ENCODE measurements at regions not wholly inside any gene's neighbourhood (a gene's known extent, or its start where the extent isn't known, plus 50 kb on each side); places are given as distances from the start of the nearest gene placed in this dataset.
A peak's percentile ranks its signal among the peaks of the same experiment; 100 is the strongest.

DNA sequence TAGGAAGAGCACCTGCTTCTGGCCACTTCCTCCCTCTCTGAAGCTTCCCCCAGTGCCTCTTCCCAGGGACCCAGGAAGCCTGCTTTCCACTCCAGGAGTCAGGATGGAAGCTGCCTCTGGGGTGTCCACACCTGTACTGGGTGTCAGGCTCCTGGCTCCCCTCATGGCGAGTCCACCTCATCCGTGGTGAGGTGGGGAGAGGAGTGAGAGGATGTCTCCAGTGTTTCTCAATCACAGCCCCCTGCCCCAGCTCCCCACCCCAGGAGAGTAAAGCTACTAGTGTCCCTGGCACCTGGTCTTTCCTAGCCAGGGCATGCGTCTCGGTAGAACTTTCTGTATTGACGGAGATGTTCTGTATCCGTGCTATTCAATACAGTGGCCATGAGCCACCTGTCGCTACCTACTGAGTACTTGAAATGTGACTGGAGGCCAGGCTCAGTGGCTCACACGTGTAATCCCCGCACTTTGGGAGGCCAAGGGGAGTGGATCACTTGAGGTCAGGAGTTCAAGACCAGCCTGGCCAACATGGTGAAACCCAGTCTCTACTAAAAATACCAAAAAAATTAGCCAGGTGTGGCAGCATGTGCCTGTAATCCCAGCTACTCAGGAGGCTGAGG is 171.2 kb upstream of the HAAO start:
- DNase-seq (ENCODE audit: low read depth in 1 of 2, low spot score in 2 of 2): no peak
- Histone ChIP-seq H3K9me3 (replicated peaks) (0 out of 2 replicates have a peak, but pooled peaks cover 2% of the 10 kb centered on the region), H3K4me1 (replicated peaks) (peaks cover 38% of the 10 kb centered on the region), H3K4me3 (no peak overlapping the region), H3K27ac (no peak overlapping the region), H3K36me3 (no peaks in the 10 kb centered on the region), H3K27me3 (replicated peaks) (no peaks in the 10 kb centered on the region)

DNA sequence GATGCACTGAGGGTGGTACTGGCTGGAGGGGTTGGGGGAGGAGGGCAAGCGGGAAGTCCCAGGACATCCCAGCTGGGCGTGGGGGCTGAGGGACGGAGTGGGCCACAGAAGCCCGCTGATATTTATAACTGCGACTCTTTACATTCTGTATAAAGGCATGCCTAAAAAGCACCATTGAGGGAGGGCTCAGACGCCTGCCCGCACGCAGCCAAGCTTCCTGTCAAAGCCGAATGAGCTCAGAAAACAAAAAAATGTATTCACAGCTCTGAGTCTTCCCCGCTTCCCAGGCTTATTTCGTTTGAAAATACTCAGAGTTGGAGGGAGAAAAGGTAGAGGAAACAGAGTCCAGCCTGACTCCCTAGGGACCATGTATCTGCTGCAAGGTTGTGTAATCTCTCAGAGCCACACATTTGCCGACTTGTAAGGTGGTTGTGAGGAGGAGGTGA is 170.1 kb upstream of the HAAO start:
- H3K4me1 ChIP-seq (replicated peaks): peaks cover 28% of the 10 kb centered on the region

DNA sequence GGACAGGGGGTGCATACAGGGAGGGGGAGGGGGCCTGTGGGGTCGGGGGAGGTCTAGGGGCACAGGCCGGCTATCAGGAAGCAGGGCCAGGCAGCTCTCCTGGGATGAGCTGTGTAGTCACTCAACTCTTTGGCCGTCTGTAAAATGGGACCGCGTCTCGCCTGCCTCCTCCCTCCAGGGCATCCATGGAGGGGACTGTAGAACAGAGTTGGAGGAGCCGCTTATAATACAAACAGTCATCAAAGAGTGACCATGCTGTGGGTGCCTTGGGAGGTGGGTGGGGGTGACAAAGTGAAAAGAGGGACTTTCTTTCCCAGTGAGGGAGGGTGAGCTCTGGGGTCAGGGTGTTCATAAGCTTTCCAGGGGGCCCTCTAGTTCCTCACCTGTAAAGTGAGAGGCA is 169.6 kb upstream of the HAAO start:
- Histone ChIP-seq H3K36me3 (no peaks in the 10 kb centered on the region), H3K4me1 (replicated peaks) (peaks cover 27% of the 10 kb centered on the region), H3K27ac (no peak overlapping the region), H3K27me3 (replicated peaks) (no peaks in the 10 kb centered on the region), H3K9me3 (replicated peaks) (0 out of 2 replicates have a peak, but pooled peaks cover 2% of the 10 kb centered on the region), H3K4me3 (no peak overlapping the region)
- DNase-seq (ENCODE audit: low read depth in 1 of 2, low spot score in 2 of 2): no peak

More for the DNA sequence above, 170.1 kb upstream of the HAAO start:
- no peak overlapping the region for H3K27ac ChIP-seq
- H3K9me3 ChIP-seq (replicated peaks): 0 out of 2 replicates have a peak, but pooled peaks cover 2% of the 10 kb centered on the region
- DNase-seq (ENCODE audit: low read depth in 1 of 2, low spot score in 2 of 2): no peak
- no peak overlapping the region for H3K4me3 ChIP-seq
- no peaks in the 10 kb centered on the region for H3K27me3 ChIP-seq (replicated peaks)
- H3K36me3 ChIP-seq: no peaks in the 10 kb centered on the region

DNA sequence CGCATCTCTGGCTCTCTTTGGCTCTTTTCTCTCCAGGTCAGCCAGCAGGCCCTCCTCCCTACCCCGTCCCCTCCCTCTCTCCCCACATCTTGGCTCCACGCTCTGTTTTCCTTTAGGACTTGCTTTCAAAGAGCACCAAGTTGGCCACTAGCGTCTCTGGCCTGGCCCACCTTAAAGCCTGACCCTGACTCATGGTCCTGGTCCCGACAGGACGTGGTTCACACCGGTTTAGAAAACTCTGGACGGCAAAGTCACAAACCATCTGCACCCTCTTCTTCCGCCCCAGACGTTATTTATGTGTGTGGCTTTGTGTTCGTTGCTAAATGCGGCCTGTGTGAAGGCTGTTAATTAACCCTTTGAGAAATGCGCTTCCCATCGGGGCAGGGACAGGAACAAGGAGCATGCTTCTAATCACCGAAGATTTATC is 169.0 kb upstream of the HAAO start:
- 0 out of 2 replicates have a peak, but pooled peaks cover 2% of the 10 kb centered on the region for H3K9me3 ChIP-seq (replicated peaks)
- H3K27ac ChIP-seq: no peak overlapping the region
- no peaks in the 10 kb centered on the region for H3K36me3 ChIP-seq
- no peaks in the 10 kb centered on the region for H3K27me3 ChIP-seq (replicated peaks)
- no peak overlapping the region for H3K4me3 ChIP-seq
- DNase-seq (ENCODE audit: low read depth in 1 of 2, low spot score in 2 of 2): no peak
- peaks cover 27% of the 10 kb centered on the region for H3K4me1 ChIP-seq (replicated peaks)

DNA sequence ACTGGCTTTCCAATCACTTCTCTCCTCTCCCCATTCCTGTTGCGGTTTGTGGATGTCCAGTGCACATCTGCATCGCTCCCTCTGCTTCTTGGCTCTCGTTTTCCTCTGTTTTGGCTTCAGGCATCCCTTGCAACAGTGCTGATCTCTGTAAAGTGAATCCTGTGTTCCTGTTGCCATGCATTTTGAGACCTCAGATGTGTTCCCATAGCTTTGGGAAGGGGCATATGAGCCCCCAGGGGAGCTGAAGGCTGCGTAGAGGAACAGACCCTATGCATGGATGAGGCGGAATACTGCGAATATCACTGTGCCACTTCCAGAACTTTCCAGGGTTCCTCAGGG is 168.4 kb upstream of the HAAO start:
- no peaks in the 10 kb centered on the region for H3K27me3 ChIP-seq (replicated peaks)
- no peaks in the 10 kb centered on the region for H3K36me3 ChIP-seq
- H3K9me3 ChIP-seq (replicated peaks): 0 out of 2 replicates have a peak, but pooled peaks cover 2% of the 10 kb centered on the region
- no peak overlapping the region for H3K27ac ChIP-seq
- peaks cover 27% of the 10 kb centered on the region for H3K4me1 ChIP-seq (replicated peaks)
- no peak for DNase-seq (ENCODE audit: low read depth in 1 of 2, low spot score in 2 of 2)
- H3K4me3 ChIP-seq: no peak overlapping the region

- peaks cover 27% of the 10 kb centered on the region for H3K4me1 ChIP-seq (replicated peaks)
- no peaks in the 10 kb centered on the region for H3K27me3 ChIP-seq (replicated peaks)
- no peak for DNase-seq (ENCODE audit: low read depth in 1 of 2, low spot score in 2 of 2)
- 0 out of 2 replicates have a peak, but pooled peaks cover 2% of the 10 kb centered on the region for H3K9me3 ChIP-seq (replicated peaks)
- no peaks in the 10 kb centered on the region for H3K36me3 ChIP-seq
- no peak overlapping the region for H3K4me3 ChIP-seq
- peak overlapping the region; percentile 24; the same call in 1 of the 2 replicates for H3K27ac ChIP-seq
Measured at GRCh38 chr2:42960002-42960841, 167.8 kb upstream of the HAAO start.

GRCh38 chr2:42959234-42960001 is 167.0 kb upstream of the HAAO start:
- Histone ChIP-seq H3K27ac (peak overlapping the region; percentile 24; the same call in 1 of the 2 replicates), H3K4me1 (replicated peaks) (peaks cover 27% of the 10 kb centered on the region)
- DNase-seq (ENCODE audit: low read depth in 1 of 2, low spot score in 2 of 2): no peak

DNA sequence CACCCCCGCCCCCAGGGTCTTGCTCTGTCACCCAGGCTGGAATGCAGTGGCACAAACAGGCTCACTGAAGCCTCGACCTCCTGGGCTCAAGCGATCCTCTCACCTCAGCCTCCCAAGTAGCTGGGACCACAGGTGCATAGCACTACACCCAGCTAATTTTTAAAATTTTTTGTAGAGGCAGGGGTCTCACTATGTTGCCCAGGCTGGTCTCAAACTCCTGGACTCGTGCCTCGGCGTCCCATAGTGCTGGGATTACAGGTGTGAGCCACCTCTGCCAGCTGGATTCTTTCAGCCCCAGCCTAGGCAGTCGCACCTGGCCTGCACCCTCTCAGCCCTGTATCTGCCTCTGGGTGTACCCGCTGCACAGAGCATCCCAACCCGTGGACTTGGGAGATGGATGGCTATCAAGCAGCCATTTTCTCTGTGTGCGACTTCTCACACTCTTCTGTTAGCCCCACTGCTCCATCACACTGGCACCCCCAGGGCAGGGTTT is 166.4 kb upstream of the HAAO start:
- Histone ChIP-seq H3K9me3 (replicated peaks) (0 out of 2 replicates have a peak, but pooled peaks cover 2% of the 10 kb centered on the region), H3K4me3 (no peak overlapping the region), H3K27ac (no peak overlapping the region), H3K4me1 (replicated peaks) (peaks cover 29% of the 10 kb centered on the region), H3K27me3 (replicated peaks) (no peaks in the 10 kb centered on the region), H3K36me3 (no peaks in the 10 kb centered on the region)
- no peak for DNase-seq (ENCODE audit: low read depth in 1 of 2, low spot score in 2 of 2)

More at GRCh38 chr2:42959234-42960001, 167.0 kb upstream of the HAAO start:
- Histone ChIP-seq H3K27me3 (replicated peaks) (no peaks in the 10 kb centered on the region), H3K4me3 (no peak overlapping the region), H3K9me3 (replicated peaks) (0 out of 2 replicates have a peak, but pooled peaks cover 2% of the 10 kb centered on the region), H3K36me3 (no peaks in the 10 kb centered on the region)

DNA sequence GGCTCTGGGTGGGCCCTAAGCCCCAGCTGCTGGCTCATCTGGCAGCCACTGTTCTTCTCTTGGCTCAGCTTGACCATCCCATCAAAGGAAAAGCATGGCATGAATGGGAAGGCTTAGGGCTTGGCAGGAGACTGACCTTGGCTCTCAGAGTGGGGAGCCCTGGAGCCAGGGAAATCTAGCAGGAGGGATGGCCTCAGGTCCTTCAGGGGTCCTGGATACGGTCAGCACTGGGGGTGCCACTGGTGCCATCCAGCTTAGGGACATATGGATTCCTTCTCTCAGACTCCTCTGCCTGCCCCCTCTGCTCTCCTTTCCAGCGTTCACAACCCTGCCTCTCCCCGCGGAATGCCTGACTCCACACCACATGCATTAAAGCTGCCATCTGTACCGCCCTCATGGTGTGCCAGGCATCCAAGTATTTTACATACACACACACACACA is 165.5 kb upstream of the HAAO start:
- no peak overlapping the region for H3K27ac ChIP-seq
- no peaks in the 10 kb centered on the region for H3K27me3 ChIP-seq (replicated peaks)
- 0 out of 2 replicates have a peak, but pooled peaks cover 2% of the 10 kb centered on the region for H3K9me3 ChIP-seq (replicated peaks)
- no peak overlapping the region for H3K4me3 ChIP-seq
- DNase-seq (ENCODE audit: low read depth in 1 of 2, low spot score in 2 of 2): no peak
- H3K4me1 ChIP-seq (replicated peaks): peaks cover 29% of the 10 kb centered on the region
- no peaks in the 10 kb centered on the region for H3K36me3 ChIP-seq

DNA sequence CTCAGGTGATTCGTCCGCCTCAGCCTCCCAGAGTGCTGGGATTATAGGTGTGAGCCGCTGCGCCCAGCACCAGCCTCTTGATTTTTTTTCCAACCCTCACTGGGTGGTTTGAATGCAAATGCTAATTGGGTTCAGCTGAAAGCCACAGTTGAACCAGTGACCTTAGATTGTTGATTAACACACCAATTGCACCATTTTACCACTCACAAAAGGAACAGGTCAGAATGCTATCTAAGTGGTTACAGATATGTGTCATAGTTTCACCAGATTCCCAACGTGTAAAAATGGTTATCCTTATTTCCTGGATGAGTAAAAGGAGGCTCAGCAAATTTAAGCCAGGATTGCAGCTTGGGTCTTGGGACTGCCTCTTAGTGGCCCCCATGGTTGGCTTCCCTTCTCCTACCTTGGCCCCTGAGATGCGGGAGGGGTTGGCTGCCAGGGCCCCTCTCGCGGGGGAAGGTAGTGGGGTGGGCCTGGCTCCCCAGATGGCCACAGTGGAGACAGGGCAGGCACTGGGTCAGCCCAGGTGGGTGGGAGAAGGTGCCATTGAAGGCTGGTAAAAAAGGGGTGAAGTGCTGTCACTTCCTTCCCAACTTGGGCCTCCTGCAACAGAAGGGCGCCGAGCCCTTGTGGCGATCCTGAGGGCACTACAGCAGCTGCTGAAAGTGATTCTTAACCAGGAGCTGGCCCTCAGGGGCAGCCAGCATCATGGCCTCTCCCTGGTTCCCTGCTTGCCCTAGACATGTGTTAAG is 164.9 kb upstream of the HAAO start:
- Histone ChIP-seq H3K9me3 (replicated peaks) (0 out of 2 replicates have a peak, but pooled peaks cover 2% of the 10 kb centered on the region), H3K36me3 (no peaks in the 10 kb centered on the region), H3K27ac (no peak overlapping the region), H3K4me1 (replicated peaks) (peaks cover 29% of the 10 kb centered on the region), H3K27me3 (replicated peaks) (no peaks in the 10 kb centered on the region), H3K4me3 (no peak overlapping the region)
- no peak for DNase-seq (ENCODE audit: low read depth in 1 of 2, low spot score in 2 of 2)

- Histone ChIP-seq H3K27me3 (replicated peaks) (no peaks in the 10 kb centered on the region), H3K27ac (no peak overlapping the region), H3K4me1 (replicated peaks) (peaks cover 32% of the 10 kb centered on the region), H3K36me3 (no peaks in the 10 kb centered on the region), H3K4me3 (no peak overlapping the region), H3K9me3 (replicated peaks) (no peaks in the 10 kb centered on the region)
- peak in 1 of 2 experiments; percentile 59 for DNase-seq (ENCODE audit: low read depth in 1 of 2, low spot score in 2 of 2)
Measured at GRCh38 chr2:42954227-42954962, 162.0 kb upstream of the HAAO start.

DNA sequence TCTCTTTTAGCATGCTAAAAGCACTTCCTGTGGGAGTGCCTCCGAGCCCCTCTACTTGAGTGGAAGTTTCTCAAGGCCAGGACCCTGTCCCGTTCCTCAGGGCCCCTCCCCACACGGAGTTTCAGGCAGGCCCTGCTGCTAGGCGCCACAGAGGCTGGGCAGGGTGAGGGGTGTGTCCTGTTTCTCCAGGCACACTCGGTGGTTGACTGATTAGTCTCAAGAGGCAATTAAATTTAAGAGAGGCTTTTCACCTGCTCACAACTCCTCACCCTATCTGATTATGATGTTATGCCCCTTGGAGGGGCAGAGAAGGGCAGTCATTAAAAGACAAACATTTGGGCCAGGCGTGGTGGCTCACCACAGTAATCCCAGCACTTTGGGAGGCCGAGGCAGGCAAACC is 160.8 kb upstream of the HAAO start:
- no peak overlapping the region for H3K27ac ChIP-seq

More for the DNA sequence above, 160.8 kb upstream of the HAAO start:
- no peak for DNase-seq (ENCODE audit: low read depth in 1 of 2, low spot score in 2 of 2)
- Histone ChIP-seq H3K36me3 (no peaks in the 10 kb centered on the region), H3K27me3 (replicated peaks) (no peaks in the 10 kb centered on the region), H3K9me3 (replicated peaks) (no peaks in the 10 kb centered on the region), H3K4me1 (replicated peaks) (peaks cover 25% of the 10 kb centered on the region), H3K4me3 (no peak overlapping the region)
